Effector memory CD4-positive, alpha-beta T cell (primary cell): ENCODE measurements at regions not wholly inside any gene's neighbourhood (a gene's known extent, or its start where the extent isn't known, plus 50 kb on each side); places are given as distances from the start of the nearest gene placed in this dataset.
"Not testable (repeated sequence)": the region's sequence is repeated elsewhere in the genome, so short reads cannot be mapped to it uniquely, and the experiment has no call there.

Source experiments
- DNase-seq, 3 donors: peaks; one replicate each; pipeline ENCODE4 v3.0.0-alpha.2; 2020
- H3K27ac ChIP-seq: 2 replicates; pipeline ENCODE4 v1.7.0; 2013; ENCODE audit warnings: mild to moderate bottlenecking, low read length, moderate library complexity; ENCODE audit not compliant: insufficient read depth, poor library complexity, severe bottlenecking
- H3K27me3 ChIP-seq: replicated peaks from 2 replicates; pipeline ENCODE4 v1.7.0; 2013; ENCODE audit warnings: mild to moderate bottlenecking, low read length; ENCODE audit not compliant: insufficient read depth, control insufficient read depth, poor library complexity, severe bottlenecking
- H3K36me3 ChIP-seq: 2 replicates; pipeline ENCODE4 v1.7.0; 2013; ENCODE audit warnings: mild to moderate bottlenecking, low read length, moderate library complexity; ENCODE audit not compliant: control insufficient read depth, insufficient read depth
- H3K4me1 ChIP-seq: 2 replicates; pipeline ENCODE4 v1.7.0; 2013; ENCODE audit warnings: low read length, mild to moderate bottlenecking; ENCODE audit not compliant: control insufficient read depth, insufficient read depth, poor library complexity, severe bottlenecking
- H3K4me3 ChIP-seq: 2 replicates; pipeline ENCODE4 v1.7.0; 2013; ENCODE audit warnings: low read length, low read depth, mild to moderate bottlenecking; ENCODE audit not compliant: insufficient read depth, poor library complexity, severe bottlenecking
- H3K9me3 ChIP-seq: 2 replicates; pipeline ENCODE4 v1.7.0; 2013; ENCODE audit warnings: mild to moderate bottlenecking, low read length, moderate library complexity; ENCODE audit not compliant: control insufficient read depth

DNA sequence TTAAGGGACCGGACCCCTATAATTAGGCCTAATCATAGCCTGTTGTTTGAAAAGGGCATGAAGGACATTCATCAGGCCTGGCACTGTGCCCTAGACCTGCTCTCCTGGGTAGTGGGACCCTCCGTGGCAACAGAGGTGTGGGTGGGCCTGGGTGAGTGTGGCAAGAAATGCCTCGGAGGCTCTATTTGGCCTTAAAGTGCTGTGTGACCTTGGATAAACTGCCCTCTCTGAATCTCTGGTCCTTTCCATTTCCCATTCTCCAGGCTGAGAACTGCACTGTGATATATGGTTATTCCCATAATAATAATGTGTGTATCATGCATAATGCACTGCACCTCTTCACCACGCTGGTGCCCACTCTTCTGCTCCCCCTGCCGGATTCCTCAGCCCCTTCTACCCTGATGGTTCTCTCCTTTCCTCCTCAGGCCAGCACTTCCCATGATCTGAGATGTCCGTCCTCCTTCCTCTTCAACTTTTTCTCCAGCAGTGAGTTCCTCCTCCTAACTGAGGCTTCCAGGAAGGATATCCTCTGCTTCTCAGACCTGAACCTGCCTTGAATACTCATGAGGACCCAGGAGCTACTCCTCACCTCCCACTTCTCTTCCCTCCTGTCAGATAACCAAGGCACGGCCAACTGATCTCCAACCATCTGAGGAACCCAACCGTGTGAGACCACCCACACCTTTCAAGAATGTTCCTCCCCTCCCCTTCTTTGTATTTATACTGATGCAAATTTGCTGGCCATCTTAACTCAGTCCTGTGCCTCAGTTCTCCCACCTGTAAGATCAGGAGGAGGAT lies 111.0 kb upstream of the PZP start:
- no peak overlapping the region for H3K4me3 ChIP-seq

GRCh38 chr12:9313479-9313878 lies 105.3 kb upstream of the PZP start:
- H3K36me3 ChIP-seq, H3K4me1 ChIP-seq, H3K9me3 ChIP-seq, H3K27ac ChIP-seq, H3K4me3 ChIP-seq, DNase-seq, H3K27me3 ChIP-seq: not testable (repeated sequence)

More for the DNA sequence above, 111.0 kb upstream of the PZP start:
- Histone ChIP-seq H3K27ac (no peak overlapping the region), H3K4me1 (no peaks in the 10 kb centered on the region), H3K9me3 (no peaks in the 10 kb centered on the region), H3K27me3 (no peaks in the 10 kb centered on the region), H3K36me3 (no peaks in the 10 kb centered on the region)
- DNase-seq: no peak

DNA sequence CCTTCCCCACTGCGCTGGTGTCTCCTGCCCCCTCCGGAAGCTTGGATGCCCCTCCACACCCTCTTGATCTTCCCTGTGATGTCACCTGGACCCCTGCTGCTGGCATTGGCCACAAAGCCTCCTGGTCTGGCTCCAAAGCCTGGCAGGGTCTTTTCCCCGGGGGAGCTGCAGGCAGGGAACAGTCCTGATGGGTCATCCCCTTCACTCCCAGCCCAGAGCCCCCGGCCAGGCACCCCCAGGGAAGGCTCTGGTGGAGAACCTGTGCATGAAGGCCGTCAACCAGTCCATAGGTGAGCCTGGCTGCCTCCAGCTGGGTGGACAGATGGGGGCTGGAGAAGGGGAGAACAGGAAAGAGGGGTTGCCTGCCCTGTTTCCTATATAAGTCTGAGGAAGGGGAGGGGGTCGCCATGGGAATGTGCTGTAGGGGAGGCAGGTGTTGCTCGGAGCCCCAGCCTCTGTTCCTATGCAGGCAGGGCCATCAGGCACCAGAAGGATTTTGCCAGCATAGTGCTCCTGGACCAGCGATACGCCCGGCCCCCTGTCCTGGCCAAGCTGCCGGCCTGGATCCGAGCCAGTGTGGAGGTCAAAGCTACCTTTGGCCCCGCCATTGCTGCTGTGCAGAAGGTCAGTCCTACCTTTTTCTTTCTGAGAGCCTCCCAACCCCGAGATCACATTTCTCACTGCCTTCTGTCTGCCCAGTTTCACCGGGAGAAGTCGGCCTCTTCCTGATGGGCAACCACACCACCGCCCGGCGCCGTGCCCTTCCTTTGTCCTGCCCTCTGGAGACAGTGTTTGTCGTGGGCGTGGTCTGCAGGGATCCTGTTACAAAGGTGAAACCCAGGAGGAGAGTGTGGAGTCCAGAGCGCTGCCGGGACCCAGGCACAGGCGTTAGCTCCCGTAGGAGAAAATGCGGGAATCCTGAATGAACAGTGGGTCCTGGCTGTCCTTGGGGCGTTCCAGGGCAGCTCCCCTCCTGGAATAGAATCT lies 104.5 kb upstream of the PZP start:
- H3K4me3 ChIP-seq, H3K27ac ChIP-seq, H3K9me3 ChIP-seq, H3K4me1 ChIP-seq, H3K36me3 ChIP-seq, H3K27me3 ChIP-seq, DNase-seq: not testable (repeated sequence)

- H3K27me3 ChIP-seq, H3K27ac ChIP-seq, H3K36me3 ChIP-seq, H3K4me1 ChIP-seq, H3K9me3 ChIP-seq, DNase-seq, H3K4me3 ChIP-seq: not testable (repeated sequence)
These were observed 103.3 kb upstream of the PZP start for GRCh38 chr12:9311454-9311853.

DNA sequence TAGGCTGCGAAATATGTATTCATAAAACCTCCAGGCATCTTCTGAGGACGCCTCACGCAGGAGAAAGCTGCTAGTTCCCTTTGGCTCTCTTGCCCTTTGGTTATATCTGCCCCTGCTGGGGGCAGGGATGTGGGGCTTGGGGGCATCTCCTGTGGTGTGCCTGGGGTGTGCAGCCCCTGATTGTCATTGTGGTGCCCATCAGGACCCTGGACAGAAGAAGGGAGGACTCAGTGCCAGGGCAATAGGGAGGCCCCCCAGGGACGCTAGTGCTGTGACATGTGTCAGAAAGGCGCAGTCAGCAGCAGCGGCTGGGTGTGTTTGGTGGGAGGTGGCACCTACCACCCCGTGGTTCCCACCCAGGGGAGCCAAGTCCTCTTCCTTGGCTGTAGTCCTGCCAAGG lies 102.5 kb upstream of the PZP start:
- H3K36me3 ChIP-seq, DNase-seq, H3K27me3 ChIP-seq, H3K9me3 ChIP-seq, H3K27ac ChIP-seq, H3K4me3 ChIP-seq, H3K4me1 ChIP-seq: not testable (repeated sequence)

GRCh38 chr12:9309749-9310148 lies 101.6 kb upstream of the PZP start:
- DNase-seq, H3K9me3 ChIP-seq, H3K4me1 ChIP-seq, H3K4me3 ChIP-seq, H3K27ac ChIP-seq, H3K27me3 ChIP-seq, H3K36me3 ChIP-seq: not testable (repeated sequence)

GRCh38 chr12:9308745-9309144 lies 100.5 kb upstream of the PZP start:
- H3K27me3 ChIP-seq, DNase-seq, H3K36me3 ChIP-seq, H3K4me3 ChIP-seq, H3K9me3 ChIP-seq, H3K27ac ChIP-seq, H3K4me1 ChIP-seq: not testable (repeated sequence)

DNA sequence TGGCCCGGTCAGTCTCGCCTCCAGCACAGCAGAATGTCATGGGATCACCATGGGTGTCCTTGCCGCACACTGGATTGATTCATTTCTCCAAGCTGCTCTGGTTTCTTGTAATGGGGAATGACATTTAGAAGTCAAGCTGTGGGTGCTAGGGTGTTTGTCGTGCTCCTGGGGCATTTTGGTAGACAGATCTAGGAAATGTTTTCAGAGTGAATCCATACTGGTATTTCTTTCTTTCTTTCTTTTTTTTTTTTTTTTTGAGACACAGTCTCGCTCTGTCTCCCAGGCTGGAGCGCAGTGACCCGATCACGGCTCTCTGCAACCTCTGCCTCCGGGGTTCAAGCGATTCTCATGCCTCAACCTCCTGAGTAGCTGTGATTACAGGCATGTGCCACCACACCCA lies 100.0 kb upstream of the PZP start:
- H3K36me3 ChIP-seq, DNase-seq, H3K27ac ChIP-seq, H3K9me3 ChIP-seq, H3K27me3 ChIP-seq, H3K4me3 ChIP-seq, H3K4me1 ChIP-seq: not testable (repeated sequence)

DNA sequence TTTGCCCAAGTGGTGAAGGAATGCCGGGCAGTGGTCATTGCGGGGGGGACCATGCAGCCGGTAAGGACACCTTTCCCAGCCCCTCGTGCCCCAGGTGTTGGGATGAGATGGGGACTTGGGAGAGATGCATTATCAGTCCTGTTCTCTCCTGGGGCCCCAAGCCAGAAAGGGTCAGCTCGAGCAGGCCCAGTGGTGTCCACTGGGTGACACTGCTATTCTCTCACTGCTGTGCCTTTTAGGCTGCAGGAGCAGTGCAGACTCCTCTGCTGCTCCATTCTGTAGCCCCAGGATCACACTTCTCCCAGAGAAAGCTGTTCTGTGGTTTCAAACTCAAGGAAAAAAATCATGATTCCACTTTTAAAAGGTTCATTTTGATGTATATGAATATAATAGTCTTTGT lies 99.1 kb upstream of the PZP start:
- not testable (repeated sequence) for DNase-seq, H3K27me3 ChIP-seq, H3K9me3 ChIP-seq, H3K36me3 ChIP-seq, H3K4me3 ChIP-seq, H3K4me1 ChIP-seq, H3K27ac ChIP-seq

GRCh38 chr12:9306004-9306403 lies 97.8 kb upstream of the PZP start:
- H3K9me3 ChIP-seq, H3K4me1 ChIP-seq, H3K36me3 ChIP-seq, H3K27me3 ChIP-seq, H3K4me3 ChIP-seq, DNase-seq, H3K27ac ChIP-seq: not testable (repeated sequence)
